NCI-H1092 treated with DMSO at 0.1 percent for 48 hours (cell line): ENCODE measurements at regions not wholly inside any gene's neighbourhood (a gene's known extent, or its start where the extent isn't known, plus 50 kb on each side); places are given as distances from the start of the nearest gene placed in this dataset.

ENCODE experiments used
- DNase-seq: peaks from one replicate; lab custom pipeline; 2025; lab: John Stamatoyannopoulos, UW

GRCh38 chr10:62548686-62549085 lies 174.5 kb downstream of the ZNF365 start:
- DNase-seq, result no peak

GRCh38 chr10:62550173-62550572 lies 176.0 kb downstream of the ZNF365 start:
- DNase-seq, result no peak

GRCh38 chr10:62554632-62555199 lies 180.5 kb downstream of the ZNF365 start:
- DNase-seq, result no peak

DNA sequence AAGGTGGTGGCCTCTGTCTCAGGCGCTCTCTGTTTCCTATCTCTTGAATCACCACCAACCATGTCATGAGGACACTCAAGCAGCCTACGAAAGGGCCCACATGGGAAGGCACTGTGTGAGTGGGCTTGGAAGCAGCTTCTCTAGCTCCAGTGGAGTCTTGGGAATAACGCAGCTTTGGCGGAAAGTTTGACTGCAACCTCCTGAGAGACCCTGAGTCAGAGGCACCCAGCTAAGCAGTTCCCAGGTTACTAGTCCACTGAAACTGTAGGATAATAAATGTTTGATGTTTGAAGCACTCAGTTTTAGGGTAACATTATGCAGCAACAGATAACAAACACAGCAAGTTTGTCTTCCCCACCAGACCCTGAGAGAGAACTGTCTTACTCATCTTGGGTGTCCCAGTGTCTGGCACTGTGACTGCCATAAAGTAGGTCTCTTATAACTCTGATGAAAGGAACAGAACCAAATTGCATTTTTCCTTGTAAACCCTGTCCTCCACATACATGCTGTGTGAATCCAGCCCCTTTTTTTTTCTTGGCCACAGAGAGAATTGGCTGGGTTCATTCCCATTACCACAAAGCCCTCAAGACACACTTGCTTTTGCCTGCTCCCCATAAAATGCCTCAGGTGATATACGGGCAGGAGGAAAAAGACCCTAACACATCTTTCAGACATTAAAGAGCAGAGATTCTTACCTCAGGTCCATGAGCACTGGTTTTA lies 185.5 kb downstream of the ZNF365 start:
- no peak for DNase-seq

DNA sequence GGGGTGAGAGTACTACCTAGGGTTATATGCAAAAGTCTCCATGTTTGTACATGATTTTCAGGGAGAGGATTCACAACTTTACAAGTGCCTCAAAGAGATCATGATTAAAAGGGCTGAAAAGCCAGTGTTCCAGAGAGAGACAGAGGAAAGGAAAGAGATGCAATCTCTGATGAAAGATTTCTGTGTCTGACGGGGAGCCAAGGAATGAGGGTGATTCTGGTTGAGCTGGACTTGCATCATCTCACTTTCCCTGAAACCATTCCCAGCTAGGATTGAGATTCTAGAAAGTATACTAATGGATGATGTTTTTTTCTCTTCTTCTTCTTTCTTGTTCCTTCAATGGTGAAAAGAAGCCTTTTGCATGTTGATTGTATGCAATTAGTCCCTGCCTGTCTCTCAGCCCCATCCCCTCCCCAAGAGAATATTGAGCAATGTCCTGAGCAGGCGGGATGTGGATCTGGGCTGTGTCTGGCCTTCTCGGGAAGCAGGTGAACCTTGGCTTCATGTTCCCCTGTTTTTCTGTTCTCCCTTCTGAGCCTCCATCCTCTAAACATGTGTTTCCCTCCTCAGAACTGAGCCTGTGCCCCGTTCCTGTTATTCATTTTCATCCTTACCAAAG lies 186.1 kb downstream of the ZNF365 start:
- DNase-seq, result no peak

DNA sequence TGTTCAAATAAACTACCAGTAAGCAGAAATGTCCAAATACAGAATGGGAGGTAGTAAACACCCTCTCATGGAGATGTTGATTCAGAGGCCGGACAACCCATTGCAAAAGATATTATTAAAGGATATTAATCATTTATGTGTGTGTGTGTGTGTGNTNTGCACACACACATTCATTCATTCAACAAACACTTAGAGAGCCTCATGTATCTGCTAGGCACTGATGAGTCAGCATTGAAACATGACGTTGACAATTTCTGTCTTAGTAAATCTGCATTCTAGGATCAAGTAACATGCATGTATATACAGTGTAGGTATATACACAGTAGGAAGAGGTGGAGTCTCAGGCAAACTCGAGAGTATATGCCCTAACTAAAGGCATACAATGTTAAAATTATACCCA lies 187.0 kb downstream of the ZNF365 start:
- no peak for DNase-seq

- DNase-seq, result no peak
Observed at GRCh38 chr10:62562101-62562500, 187.9 kb downstream of the ZNF365 start.

DNA sequence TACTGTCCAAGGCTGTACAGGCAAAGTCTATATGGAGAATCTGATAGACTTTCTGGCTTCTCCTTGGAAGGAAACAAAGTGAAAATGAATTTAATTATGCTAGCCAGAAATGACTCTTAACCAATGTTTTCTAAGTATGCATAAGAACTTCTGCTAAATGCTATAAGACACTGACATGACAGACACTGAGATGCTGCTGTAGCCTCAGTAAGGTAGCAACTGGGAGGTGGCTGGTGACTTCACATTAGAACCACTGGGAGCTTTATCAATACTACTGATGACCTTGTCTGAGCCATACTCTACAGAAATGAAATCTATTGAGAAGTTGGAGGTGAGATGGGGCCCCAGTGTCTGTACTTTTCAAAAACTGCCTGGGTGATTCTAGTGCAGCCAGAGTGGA lies 188.6 kb downstream of the ZNF365 start:
- DNase-seq, result no peak

GRCh38 chr10:62573929-62574328 lies 199.8 kb downstream of the ZNF365 start:
- DNase-seq, result no peak

DNA sequence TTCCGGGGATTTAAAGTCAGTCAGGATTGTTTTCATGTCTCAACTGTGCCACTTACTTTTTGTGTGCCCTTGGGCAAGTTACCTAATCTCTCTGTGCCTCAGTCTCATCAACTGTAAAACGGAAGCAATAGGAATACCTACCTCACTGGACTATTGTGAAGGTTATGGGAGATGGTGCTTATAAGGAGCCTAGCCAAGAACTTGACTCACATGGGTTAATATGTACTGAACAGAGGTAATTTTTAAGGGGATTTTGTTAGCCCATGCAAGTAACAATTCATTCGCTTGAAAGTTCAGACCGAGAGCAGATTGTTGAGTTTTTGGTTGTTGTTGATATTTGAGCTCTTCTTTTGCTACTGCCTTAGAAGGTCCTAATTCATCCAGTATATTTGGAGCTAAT lies 202.9 kb downstream of the ZNF365 start:
- DNase-seq, result no peak

DNA sequence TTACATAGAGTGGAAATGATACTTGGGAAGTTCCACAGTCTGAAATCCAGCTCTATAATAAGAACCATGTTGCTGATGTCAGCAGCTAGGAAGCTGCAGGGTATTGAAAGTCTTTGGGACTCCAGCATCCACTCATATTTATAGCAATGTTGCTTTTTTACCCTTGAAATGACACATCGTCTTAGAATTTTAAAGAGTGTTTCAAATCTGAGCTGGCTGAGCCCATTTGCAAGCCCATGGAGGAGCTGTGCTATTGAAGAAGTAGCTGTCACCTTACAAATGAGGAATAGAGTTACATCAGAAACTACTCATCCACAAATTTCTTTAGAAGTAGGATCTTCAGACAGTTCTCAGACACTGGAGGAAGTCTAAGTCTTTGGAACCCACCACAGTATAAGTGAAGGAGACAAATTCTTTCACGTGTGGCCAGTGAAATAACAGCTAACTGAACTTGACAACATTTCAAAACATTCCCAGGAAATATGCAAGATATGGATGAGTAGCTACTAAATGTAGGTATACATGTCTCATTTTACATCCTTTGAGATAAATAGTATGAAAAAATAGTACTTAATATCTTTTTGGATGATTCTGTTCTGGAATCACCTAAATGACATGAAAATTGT lies 203.6 kb downstream of the ZNF365 start:
- no peak for DNase-seq

- no peak for DNase-seq
Observed at GRCh38 chr10:62578301-62578700, 204.1 kb downstream of the ZNF365 start.

DNA sequence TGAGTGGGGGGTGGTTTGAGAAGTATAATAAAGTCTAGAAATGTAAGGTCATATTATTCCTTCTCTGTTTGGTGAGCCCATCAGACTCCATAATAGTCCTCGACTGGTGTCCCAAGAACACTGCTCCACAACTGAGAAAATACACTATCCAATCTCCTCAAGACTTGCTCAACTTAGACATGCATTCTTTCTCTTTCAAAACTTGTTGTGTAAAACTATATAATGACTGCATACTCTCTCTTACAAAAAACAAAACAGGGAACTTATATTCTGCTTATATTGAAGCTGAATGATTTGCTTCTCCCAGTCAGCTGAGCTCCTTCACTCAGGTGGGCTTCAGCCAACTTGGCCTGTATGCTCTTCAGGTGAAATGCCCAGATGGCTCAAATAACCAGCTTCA lies 204.7 kb downstream of the ZNF365 start:
- no peak for DNase-seq

- no peak for DNase-seq
Observed at GRCh38 chr10:62580396-62580795, 206.2 kb downstream of the ZNF365 start.

GRCh38 chr10:62581351-62581750 lies 207.2 kb downstream of the ZNF365 start:
- no peak for DNase-seq

GRCh38 chr10:62582101-62582705 lies 208.0 kb downstream of the ZNF365 start:
- no peak for DNase-seq

- no peak for DNase-seq
Observed at GRCh38 chr10:62582804-62583208, 208.6 kb downstream of the ZNF365 start.

DNA sequence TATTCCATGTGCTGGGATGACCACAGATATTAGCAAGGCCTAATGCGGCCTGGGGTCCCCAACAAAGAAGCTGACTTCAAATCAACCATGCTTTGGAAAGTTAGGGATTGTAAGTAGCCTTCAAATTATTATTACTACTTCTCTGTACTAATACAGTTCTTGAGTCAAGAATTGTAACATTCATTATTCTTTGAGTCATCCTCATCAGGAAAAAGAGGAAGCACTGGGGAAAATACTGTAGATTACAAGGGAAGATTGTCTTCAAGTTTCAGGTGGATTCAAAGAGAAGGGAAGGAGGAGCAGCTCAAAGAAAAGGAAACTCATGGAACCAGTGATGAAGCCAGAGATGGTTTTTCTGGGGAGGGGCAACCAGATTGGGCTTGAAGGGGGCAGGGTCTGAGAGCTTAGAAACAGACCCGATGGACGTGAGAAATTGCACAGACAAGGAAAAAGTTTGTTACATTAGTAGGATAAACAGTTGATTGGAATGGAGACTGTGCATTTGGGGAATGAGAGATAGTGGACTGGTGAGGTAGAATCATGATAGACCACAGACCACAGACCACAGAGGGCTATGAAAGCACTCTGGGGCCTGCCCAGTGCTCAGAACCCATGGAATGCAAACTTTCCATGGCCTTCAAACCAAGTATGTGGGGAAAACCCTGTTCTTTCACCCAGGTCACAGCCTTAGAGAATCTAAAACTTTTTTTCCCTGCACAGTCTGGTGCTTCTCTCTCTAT lies 209.9 kb downstream of the ZNF365 start:
- no peak for DNase-seq

- DNase-seq, result no peak
Observed at GRCh38 chr10:62584731-62585130, 210.6 kb downstream of the ZNF365 start.

- DNase-seq, result no peak
Observed at GRCh38 chr10:62585211-62585775, 211.1 kb downstream of the ZNF365 start.

- no peak for DNase-seq
Observed at GRCh38 chr10:62587011-62587410, 212.8 kb downstream of the ZNF365 start.

DNA sequence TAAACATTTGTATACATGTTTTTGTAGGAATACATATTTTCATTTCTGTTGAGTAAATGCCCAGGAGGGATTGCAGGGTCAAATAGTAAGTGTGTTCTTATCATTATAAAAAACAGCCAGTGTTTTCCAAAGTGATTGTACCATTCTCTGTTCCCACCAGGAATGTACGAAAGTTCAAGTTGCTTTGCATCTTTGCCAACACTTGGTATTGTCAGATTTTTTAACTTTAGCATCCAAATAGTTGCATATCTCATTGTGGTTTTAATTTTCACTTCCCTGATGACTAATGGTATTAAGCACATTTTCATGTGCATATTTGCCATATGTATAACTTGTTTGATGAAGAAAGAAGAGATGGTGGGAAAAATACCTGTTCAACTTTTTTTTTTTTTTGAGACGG lies 213.9 kb downstream of the ZNF365 start:
- no peak for DNase-seq
